ENCODE measurements at regions not wholly inside any gene's neighbourhood (a gene's known extent, or its start where the extent isn't known, plus 50 kb on each side); places are given as distances from the start of the nearest gene placed in this dataset.

GRCh38 chr11:34748036-34748435, 127.1 kb downstream of the EHF start:
- TF ChIP-seq EZH2phosphoT487 (IDR thresholded peaks at IDR 0.05; ENCODE audit: borderline replicate concordance) (no peak), CTCF (conservative IDR thresholded peaks at IDR 0.05; ENCODE audit: low read length) (no peak)
- Histone ChIP-seq H3K9me3 (ENCODE audit: insufficient read depth, low read depth, low read length) (no peaks in the 10 kb centered on the region), H3K27me3 (ENCODE audit: insufficient read depth, low read length, poor library complexity, severe bottlenecking) (no peaks in the 10 kb centered on the region), H3K36me3 (ENCODE audit: insufficient read depth, low read length) (no peaks in the 10 kb centered on the region), H2AFZ (ENCODE audit: low read length) (no peak overlapping the region), H3K4me2 (ENCODE audit: low read depth, low read length, poor library complexity, severe bottlenecking) (no peak overlapping the region), H3K79me2 (ENCODE audit: insufficient read depth, low read length) (no peaks in the 10 kb centered on the region), H3K9ac (ENCODE audit: low read depth, low read length, poor library complexity, severe bottlenecking) (no peak overlapping the region), H4K20me1 (ENCODE audit: insufficient read depth, low read length, poor library complexity, severe bottlenecking) (no peaks in the 10 kb centered on the region), H3K9me2 (replicated peaks; ENCODE audit: low read depth, low read length) (no peaks in the 10 kb centered on the region), H3K4me3 (ENCODE audit: low read length, poor library complexity, severe bottlenecking) (no peak overlapping the region), H3K4me1 (ENCODE audit: insufficient read depth, low read length, poor library complexity, severe bottlenecking) (no peaks in the 10 kb centered on the region), H3F3A (ENCODE audit: low read depth) (no peaks in the 10 kb centered on the region)

DNA sequence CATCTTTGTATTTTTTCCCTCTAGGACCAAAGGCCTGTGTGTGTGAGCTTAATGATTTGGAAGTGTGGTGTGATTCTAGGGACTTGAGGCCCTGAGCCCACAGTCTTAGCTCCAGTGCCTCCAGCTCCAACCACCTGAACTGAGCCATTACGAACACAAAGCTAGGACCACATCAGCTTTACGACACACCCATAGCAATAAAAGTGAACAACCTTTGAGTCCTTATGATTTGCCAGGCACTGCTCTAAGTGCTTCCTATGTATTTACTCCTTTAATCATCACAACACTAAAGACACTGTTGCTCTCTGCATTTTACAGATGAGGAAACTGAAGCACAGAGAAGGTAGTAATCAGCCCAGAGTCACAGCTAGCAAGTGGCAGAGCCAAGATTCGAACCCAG, 126.4 kb downstream of the EHF start:
- Histone ChIP-seq H3K4me2 (ENCODE audit: low read depth, low read length, poor library complexity, severe bottlenecking) (no peak overlapping the region), H3K9me2 (replicated peaks; ENCODE audit: low read depth, low read length) (no peaks in the 10 kb centered on the region), H3K27me3 (ENCODE audit: insufficient read depth, low read length, poor library complexity, severe bottlenecking) (no peaks in the 10 kb centered on the region), H3F3A (ENCODE audit: low read depth) (no peaks in the 10 kb centered on the region), H3K4me3 (ENCODE audit: low read length, poor library complexity, severe bottlenecking) (no peak overlapping the region), H3K4me1 (ENCODE audit: insufficient read depth, low read length, poor library complexity, severe bottlenecking) (no peaks in the 10 kb centered on the region), H3K79me2 (ENCODE audit: insufficient read depth, low read length) (no peaks in the 10 kb centered on the region), H2AFZ (ENCODE audit: low read length) (no peak overlapping the region), H3K9ac (ENCODE audit: low read depth, low read length, poor library complexity, severe bottlenecking) (no peak overlapping the region), H4K20me1 (ENCODE audit: insufficient read depth, low read length, poor library complexity, severe bottlenecking) (no peaks in the 10 kb centered on the region), H3K36me3 (ENCODE audit: insufficient read depth, low read length) (no peaks in the 10 kb centered on the region), H3K9me3 (ENCODE audit: insufficient read depth, low read depth, low read length) (no peaks in the 10 kb centered on the region)
- TF ChIP-seq EZH2phosphoT487 (IDR thresholded peaks at IDR 0.05; ENCODE audit: borderline replicate concordance) (no peak), CTCF (conservative IDR thresholded peaks at IDR 0.05; ENCODE audit: low read length) (no peak)

DNA sequence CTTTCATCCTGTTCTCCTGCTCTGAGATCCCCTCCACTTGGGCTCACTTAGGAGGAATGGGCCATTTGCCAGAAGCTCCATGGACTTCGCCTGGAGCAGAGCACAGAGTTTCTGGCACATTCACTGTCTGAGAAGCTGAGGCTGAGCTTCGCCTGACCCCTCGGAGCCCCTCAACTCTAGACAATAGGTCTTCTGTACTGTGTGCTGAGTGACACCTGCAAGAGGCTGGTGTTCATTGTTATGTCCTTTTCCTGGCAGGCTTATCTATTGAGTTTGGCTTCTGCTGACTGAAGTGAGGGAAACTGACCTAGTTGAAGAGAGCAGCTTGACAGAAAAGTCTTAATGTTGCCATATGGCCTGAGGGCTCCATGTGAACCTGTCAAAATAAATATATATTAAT, 124.3 kb downstream of the EHF start:
- H4K20me1 ChIP-seq (ENCODE audit: insufficient read depth, low read length, poor library complexity, severe bottlenecking) = no peaks in the 10 kb centered on the region
- TF ChIP-seq CTCF (conservative IDR thresholded peaks at IDR 0.05; ENCODE audit: low read length) (no peak), EZH2phosphoT487 (IDR thresholded peaks at IDR 0.05; ENCODE audit: borderline replicate concordance) (no peak)
- H3K4me2 ChIP-seq (ENCODE audit: low read depth, low read length, poor library complexity, severe bottlenecking) = no peak overlapping the region
- H2AFZ ChIP-seq (ENCODE audit: low read length) = no peak overlapping the region
- no peaks in the 10 kb centered on the region for H3F3A ChIP-seq (ENCODE audit: low read depth)
- H3K9me2 ChIP-seq (replicated peaks; ENCODE audit: low read depth, low read length) = no peaks in the 10 kb centered on the region
- H3K9ac ChIP-seq (ENCODE audit: low read depth, low read length, poor library complexity, severe bottlenecking) = no peak overlapping the region
- H3K36me3 ChIP-seq (ENCODE audit: insufficient read depth, low read length) = no peaks in the 10 kb centered on the region
- no peaks in the 10 kb centered on the region for H3K4me1 ChIP-seq (ENCODE audit: insufficient read depth, low read length, poor library complexity, severe bottlenecking)
- H3K27me3 ChIP-seq (ENCODE audit: insufficient read depth, low read length, poor library complexity, severe bottlenecking) = no peaks in the 10 kb centered on the region
- H3K9me3 ChIP-seq (ENCODE audit: insufficient read depth, low read depth, low read length) = no peaks in the 10 kb centered on the region
- no peaks in the 10 kb centered on the region for H3K79me2 ChIP-seq (ENCODE audit: insufficient read depth, low read length)
- no peak overlapping the region for H3K4me3 ChIP-seq (ENCODE audit: low read length, poor library complexity, severe bottlenecking)
